Bronchial epithelial cell (primary cell): ENCODE measurements at regions not wholly inside any gene's neighbourhood (a gene's known extent, or its start where the extent isn't known, plus 50 kb on each side); places are given as distances from the start of the nearest gene placed in this dataset.

Experiments
- DNase-seq: peaks from one replicate; pipeline ENCODE4 v3.0.0-alpha.2; 2010; ENCODE audit warnings: low read depth
- FAIRE-seq: peaks from 2 replicates; lab custom pipeline; 2011; peaks lifted over from hg19 to GRCh38; lab: Jason Lieb, UNC
- H3K27me3 ChIP-seq: 2 replicates; pipeline ENCODE4 v1.5.1; 2011; ENCODE audit warnings: low read length; ENCODE audit not compliant: control insufficient read depth, insufficient read depth
- H3K36me3 ChIP-seq: 2 replicates; pipeline ENCODE4 v1.5.1; 2011; ENCODE audit warnings: low read length; ENCODE audit not compliant: control insufficient read depth, insufficient read depth
- H3K4me3 ChIP-seq: 2 replicates; pipeline ENCODE4 v1.5.1; 2011; ENCODE audit warnings: mild to moderate bottlenecking, low read depth, low read length, control low read depth
- TF ChIP-seq, protein P1 (sequence below): IDR thresholded peaks from 2 replicates; pipeline ENCODE4 v1.5.1; 2011; ENCODE audit warnings: mild to moderate bottlenecking, moderate library complexity, low read length, control low read depth, inconsistent platforms; ENCODE audit not compliant: insufficient read depth, severe bottlenecking

GRCh38 chr2:167820488-167820887 is 426.9 kb downstream of the STK39 start:
- Histone ChIP-seq H3K27me3 (no peaks in the 10 kb centered on the region), H3K4me3 (no peak overlapping the region), H3K36me3 (no peaks in the 10 kb centered on the region)
- FAIRE-seq (no peak), DNase-seq (no peak)
- TF ChIP-seq, protein P1, sequence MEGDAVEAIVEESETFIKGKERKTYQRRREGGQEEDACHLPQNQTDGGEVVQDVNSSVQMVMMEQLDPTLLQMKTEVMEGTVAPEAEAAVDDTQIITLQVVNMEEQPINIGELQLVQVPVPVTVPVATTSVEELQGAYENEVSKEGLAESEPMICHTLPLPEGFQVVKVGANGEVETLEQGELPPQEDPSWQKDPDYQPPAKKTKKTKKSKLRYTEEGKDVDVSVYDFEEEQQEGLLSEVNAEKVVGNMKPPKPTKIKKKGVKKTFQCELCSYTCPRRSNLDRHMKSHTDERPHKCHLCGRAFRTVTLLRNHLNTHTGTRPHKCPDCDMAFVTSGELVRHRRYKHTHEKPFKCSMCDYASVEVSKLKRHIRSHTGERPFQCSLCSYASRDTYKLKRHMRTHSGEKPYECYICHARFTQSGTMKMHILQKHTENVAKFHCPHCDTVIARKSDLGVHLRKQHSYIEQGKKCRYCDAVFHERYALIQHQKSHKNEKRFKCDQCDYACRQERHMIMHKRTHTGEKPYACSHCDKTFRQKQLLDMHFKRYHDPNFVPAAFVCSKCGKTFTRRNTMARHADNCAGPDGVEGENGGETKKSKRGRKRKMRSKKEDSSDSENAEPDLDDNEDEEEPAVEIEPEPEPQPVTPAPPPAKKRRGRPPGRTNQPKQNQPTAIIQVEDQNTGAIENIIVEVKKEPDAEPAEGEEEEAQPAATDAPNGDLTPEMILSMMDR: no peak

DNA sequence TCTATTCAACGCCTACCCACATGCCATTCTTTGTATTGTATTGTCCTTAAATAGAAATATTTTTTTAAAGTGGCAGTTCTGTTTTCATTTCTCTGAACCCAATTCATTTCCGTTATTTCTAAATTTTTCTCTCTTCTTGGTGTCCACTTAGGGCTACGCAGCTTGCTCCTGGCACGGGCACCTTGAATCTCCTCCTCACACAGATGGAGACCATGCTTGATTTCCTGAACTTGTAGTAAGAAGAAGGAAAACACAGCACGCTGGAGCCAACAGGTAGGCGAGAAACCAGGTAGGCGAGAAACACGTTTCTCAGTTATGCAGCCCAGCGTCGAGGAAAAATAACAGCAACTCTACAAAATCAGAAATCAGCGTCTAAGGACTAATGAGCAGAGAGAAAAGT is 428.9 kb downstream of the STK39 start:
- Histone ChIP-seq H3K27me3 (no peaks in the 10 kb centered on the region), H3K4me3 (no peak overlapping the region), H3K36me3 (no peaks in the 10 kb centered on the region)
- no peak for FAIRE-seq
- TF ChIP-seq, protein P1: no peak
- DNase-seq: no peak

GRCh38 chr2:167817908-167818307 is 429.5 kb downstream of the STK39 start:
- no peak overlapping the region for H3K4me3 ChIP-seq
- H3K27me3 ChIP-seq: no peaks in the 10 kb centered on the region
- TF ChIP-seq, protein P1: no peak
- FAIRE-seq (no peak), DNase-seq (no peak)
- no peaks in the 10 kb centered on the region for H3K36me3 ChIP-seq

- TF ChIP-seq, protein P1: no peak
- FAIRE-seq (no peak), DNase-seq (no peak)
- Histone ChIP-seq H3K36me3 (no peaks in the 10 kb centered on the region), H3K27me3 (no peaks in the 10 kb centered on the region), H3K4me3 (no peak overlapping the region)
Measured at GRCh38 chr2:167817422-167817821, 430.0 kb downstream of the STK39 start.

GRCh38 chr2:167816874-167817290 is 430.5 kb downstream of the STK39 start:
- no peak for FAIRE-seq
- DNase-seq: no peak
- H3K4me3 ChIP-seq: no peak overlapping the region
- H3K36me3 ChIP-seq: no peaks in the 10 kb centered on the region
- H3K27me3 ChIP-seq: no peaks in the 10 kb centered on the region
- TF ChIP-seq, protein P1: no peak
